ENCODE measurements at regions not wholly inside any gene's neighbourhood (a gene's known extent, or its start where the extent isn't known, plus 50 kb on each side); places are given as distances from the start of the nearest gene placed in this dataset.

DNA sequence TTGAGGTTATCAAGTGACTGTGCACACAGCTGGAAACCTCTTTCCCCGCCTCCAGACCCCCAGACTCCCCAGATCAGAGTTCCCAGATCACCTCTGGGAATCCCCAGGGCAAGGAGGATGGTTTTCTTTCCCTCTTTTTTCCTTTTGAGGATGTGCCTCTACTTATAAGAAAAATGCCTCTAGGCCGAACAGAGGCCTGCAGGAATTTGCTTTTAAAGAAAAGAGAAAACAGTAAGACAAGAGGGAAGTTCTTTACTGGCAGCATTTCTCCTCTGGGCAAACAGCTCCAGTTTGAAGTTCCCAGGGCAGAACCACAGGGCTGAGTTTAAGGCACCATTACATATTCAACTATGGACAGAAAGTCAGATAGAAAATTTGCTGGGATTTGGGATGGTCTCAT, 837.9 kb upstream of the LCORL start:
- no peak for DNase-seq (ENCODE audit: low read depth)

DNA sequence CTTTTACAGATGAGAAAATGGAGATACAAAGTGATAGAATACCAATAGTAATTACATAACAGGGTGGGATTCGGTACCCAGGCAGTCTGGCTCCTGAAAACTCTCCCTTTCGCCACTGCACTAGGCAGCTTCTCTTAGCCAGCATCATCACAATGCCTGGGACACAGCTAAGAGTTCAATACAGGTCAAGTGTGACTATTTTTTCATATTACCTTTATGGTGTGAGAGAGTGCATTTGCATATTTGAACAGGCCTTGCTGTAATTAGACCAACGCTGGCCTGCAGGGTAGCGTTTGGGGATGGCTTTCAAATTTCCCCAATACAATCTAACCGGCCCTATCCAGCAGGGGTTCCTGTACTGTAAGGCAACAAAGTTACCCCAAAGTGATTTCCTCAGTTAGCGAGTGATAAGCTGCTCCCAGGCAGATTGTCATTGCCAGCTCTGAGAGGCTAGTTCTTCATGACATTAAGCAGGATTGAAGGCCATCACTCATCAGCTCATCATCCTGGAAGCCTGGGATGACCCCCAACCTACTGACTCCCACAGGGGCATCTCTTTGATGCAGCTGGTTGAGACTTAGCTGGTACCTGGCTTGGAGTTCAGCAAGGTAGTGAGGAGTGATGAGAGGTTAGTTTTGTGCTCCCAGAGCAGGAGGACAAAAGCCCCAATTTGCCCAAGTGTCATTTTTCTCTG, 836.8 kb upstream of the LCORL start:
- DNase-seq (ENCODE audit: low read depth): no peak

GRCh38 chr4:18850867-18851266, 829.3 kb upstream of the LCORL start:
- DNase-seq (ENCODE audit: low read depth): no peak

GRCh38 chr4:18847249-18847890, 825.8 kb upstream of the LCORL start:
- no peak for DNase-seq (ENCODE audit: low read depth)

DNA sequence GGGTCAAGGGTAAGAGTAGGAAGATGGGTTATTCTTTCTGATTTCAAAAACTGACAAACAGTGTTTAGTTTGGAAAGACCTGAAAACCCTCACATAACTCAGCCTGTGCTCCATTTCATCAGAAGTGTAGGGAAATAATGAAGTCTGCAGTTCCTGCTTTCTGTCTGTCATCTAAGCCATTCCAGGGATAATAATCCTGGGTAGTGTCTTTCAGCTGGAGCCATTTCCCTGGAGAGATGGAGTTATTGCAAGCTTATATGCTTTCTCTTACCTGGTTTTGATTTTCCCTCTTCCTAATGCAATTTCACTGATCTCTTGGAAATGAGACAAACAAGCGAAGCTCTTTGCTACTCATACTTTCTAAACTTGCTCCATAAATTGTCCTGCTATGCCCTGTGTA, 824.8 kb upstream of the LCORL start:
- DNase-seq (ENCODE audit: low read depth): no peak

- DNase-seq (ENCODE audit: low read depth): no peak
Observed at GRCh38 chr4:18844726-18845125, 823.2 kb upstream of the LCORL start.

DNA sequence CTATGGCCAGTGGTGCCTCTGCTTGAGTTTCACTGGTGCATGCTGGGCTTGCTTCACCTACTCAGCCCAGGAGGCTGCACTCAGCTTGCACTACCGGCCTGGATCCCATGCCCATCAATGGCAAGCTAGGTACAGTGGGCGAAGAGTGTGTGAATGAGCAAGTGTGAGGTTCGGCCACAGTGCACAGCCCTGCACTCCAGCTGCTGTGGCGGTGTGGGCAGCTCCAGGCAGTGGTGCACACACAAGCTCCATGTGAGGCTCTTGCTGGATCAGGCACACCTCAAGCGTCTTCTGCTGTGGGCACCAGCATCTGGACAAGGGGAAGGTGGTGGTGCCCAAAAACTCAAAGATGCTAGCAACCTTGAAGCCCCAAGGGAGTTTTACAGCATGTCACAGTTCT, 820.9 kb upstream of the LCORL start:
- no peak for DNase-seq (ENCODE audit: low read depth)

DNA sequence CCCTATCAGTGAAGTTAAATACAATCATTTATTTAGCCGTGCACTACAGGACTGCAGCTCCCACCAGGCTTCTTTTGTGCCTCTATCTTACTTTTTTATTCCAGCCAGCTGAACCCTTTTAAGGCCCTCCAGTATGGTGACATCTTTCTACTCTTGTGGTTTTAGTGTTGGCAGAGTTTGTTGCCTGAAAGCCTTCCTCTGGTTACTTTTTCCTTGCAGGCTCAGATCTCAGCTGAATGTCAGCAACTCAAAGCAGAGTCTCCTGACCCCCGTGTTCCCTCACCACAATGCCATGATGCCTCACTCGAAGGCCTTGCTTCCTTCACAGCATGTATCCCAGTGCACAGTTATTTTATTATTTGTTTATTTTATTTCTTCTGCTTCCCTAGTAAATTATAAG, 818.9 kb upstream of the LCORL start:
- no peak for DNase-seq (ENCODE audit: low read depth)

GRCh38 chr4:18816228-18816895, 794.8 kb upstream of the LCORL start:
- DNase-seq (ENCODE audit: low read depth): no peak

DNA sequence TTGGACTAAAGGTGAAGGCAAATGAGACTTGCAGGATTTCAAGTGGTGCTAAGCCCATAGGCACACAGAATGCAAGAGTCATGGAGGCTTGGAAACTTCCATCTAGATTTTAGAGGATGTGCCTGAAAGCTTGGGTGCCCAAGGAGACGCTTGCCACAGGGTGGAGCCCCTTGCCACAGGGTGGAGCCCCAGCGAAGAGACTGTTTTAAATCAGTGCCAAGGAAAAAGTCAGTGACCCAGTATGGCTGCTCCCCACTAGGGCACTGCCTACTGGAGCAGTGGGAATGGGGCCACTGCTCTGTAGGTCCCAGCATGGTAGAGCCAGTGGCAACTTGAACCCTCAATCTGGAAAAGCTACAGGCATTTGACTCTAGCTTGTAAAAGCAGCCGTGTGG, 794.2 kb upstream of the LCORL start:
- DNase-seq (ENCODE audit: low read depth): no peak

GRCh38 chr4:18815081-18815778, 793.7 kb upstream of the LCORL start:
- DNase-seq (ENCODE audit: low read depth): no peak

GRCh38 chr4:18813771-18814170, 792.2 kb upstream of the LCORL start:
- no peak for DNase-seq (ENCODE audit: low read depth)

DNA sequence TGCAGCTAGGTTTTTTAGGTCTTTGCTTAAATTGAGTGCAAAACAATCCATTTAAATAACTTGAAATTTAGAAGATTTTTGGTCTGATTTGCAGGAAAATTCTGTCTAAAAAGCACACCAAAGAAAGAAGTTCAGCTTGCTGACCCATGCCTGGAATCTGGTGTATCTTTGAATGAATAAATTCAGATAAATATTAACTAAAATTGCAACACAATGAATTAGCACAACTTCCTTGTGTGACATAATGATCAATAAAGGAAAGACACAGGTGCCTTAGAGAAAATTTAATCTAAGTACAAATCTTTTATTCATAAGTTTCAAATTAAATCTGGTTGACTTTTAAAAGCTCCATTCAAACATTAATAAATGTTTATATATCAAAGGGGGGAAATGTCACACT, 791.5 kb upstream of the LCORL start:
- DNase-seq (ENCODE audit: low read depth): no peak

- no peak for DNase-seq (ENCODE audit: low read depth)
Observed at GRCh38 chr4:18803781-18804180, 782.2 kb upstream of the LCORL start.

DNA sequence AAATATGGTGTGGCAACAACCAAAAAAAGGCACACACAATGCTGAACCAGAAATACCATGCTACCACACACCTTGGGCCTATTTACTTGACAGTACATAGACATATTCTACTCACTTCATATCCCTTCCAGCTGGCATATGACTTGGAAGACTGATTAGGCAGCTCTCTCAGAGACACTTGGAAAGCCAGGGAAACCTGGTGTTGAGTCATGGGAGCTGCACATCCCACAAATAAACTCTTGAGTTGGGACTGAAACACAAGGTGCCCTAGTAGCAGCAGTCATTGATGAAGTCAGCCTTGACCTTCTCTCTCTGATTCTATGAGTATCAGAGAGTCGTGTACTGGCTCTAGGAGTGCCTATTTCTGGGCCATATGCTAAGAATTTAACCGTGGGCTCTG, 776.6 kb upstream of the LCORL start:
- DNase-seq (ENCODE audit: low read depth): no peak

- DNase-seq (ENCODE audit: low read depth): no peak
Observed at GRCh38 chr4:18795794-18796193, 774.2 kb upstream of the LCORL start.

GRCh38 chr4:18777190-18777930, 755.8 kb upstream of the LCORL start:
- DNase-seq (ENCODE audit: low read depth): no peak

DNA sequence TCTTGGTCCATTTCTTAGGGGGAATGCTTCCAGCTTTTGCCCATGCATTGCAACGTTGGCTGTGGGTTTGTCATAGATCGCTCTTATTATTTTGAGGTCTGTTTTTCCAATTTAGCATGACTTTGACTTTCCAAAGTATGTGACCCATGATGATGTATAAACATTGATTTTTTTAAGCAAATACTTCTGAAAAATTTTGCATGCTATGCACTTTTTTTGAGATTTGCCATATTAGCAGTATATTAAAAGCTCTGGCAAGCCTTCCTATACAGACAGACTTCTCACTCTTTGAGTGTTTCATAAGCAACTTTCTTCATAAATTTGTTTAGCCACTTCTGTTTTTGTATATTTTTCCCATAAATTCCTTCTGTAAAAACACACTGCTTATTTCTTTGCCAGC, 746.4 kb upstream of the LCORL start:
- DNase-seq (ENCODE audit: low read depth): no peak

DNA sequence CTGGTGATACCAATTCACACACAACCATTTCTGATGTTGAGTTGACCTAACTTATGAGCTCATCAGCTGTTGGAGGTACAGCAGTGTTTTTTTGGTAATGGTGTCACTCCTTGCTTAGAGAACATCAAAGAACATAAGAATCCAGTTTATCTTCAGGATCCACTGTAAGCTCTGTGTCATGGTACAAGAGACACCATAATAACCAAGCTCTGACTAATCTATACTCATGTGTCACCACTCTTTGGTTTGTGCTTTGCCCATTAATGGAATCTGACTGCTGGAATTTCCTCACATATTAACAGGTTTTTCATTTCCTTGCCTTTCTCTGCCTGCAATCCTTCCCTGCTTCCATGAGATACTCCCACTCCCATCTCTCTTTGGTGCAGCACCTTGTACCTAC, 735.1 kb upstream of the LCORL start:
- DNase-seq (ENCODE audit: low read depth): no peak

GRCh38 chr4:18754180-18754579, 732.6 kb upstream of the LCORL start:
- no peak for DNase-seq (ENCODE audit: low read depth)

DNA sequence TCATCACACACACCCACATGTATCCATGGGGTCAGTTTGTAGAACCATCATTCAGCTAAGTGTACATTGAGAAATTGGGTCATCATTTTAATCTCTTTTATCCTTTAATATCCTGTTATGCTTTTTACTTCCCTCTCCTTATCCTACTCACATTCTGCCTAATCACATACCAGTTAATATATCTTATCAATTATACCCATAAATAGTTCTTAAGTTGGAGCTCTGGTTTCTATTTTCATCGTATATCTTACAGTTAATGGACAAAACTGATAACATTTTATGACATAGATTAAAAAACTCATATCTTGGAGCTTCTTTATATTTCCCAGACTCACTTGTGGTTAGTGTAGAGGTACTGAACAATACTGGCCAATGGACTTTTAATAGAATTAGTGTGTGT, 729.5 kb upstream of the LCORL start:
- DNase-seq (ENCODE audit: low read depth): no peak

- DNase-seq (ENCODE audit: low read depth): no peak
Observed at GRCh38 chr4:18749391-18749790, 727.8 kb upstream of the LCORL start.
